ENCODE measurements at regions not wholly inside any gene's neighbourhood (a gene's known extent, or its start where the extent isn't known, plus 50 kb on each side); places are given as distances from the start of the nearest gene placed in this dataset.

GRCh38 chrX:19280636-19281035 is 63.1 kb upstream of the PDHA1 start (continued):
- no peak for TF ChIP-seq CTCF (conservative IDR thresholded peaks at IDR 0.05; ENCODE audit: low read depth in 2 of 2)
- TF ChIP-seq STAT1 (IDR thresholded peaks at IDR 0.05; ENCODE audit: unreplicated experiment), result no peak
- no peak for TF ChIP-seq ZNF114 (CRISPR knock-in tag; IDR thresholded peaks at IDR 0.05)
- no peak for TF ChIP-seq EZH2phosphoT487 (IDR thresholded peaks at IDR 0.05; ENCODE audit: unreplicated experiment)
- no peak for TF ChIP-seq ETS1 (IDR thresholded peaks at IDR 0.05)
- TF ChIP-seq CREB1 (CRISPR knock-in tag; IDR thresholded peaks at IDR 0.05; ENCODE audit: low read depth), result no peak
- TF ChIP-seq POLR2AphosphoS5 (IDR thresholded peaks at IDR 0.05; ENCODE audit: low read depth), result no peak
- TF ChIP-seq ZNF331 (CRISPR knock-in tag; IDR thresholded peaks at IDR 0.05; ENCODE audit: low read depth), result no peak
- TF ChIP-seq JUNB (IDR thresholded peaks at IDR 0.05; ENCODE audit: unreplicated experiment), result no peak
- no peak for TF ChIP-seq NANOG (IDR thresholded peaks at IDR 0.05; ENCODE audit: borderline replicate concordance)
- no peak for TF ChIP-seq REST (IDR thresholded peaks at IDR 0.05; ENCODE audit: unreplicated experiment)
- TF ChIP-seq EZH2 (IDR thresholded peaks at IDR 0.05; ENCODE audit: low read depth, unreplicated experiment), result no peak

GRCh38 chrX:19281256-19281655 is 62.5 kb upstream of the PDHA1 start:
- no peaks in the 10 kb centered on the region for H3K27me3 Mint-ChIP-seq (ENCODE audit: insufficient read depth, low read depth, poor library complexity)
- H3K4me2 ChIP-seq, result no peak overlapping the region
- no peaks in the 10 kb centered on the region for H3K27me3 ChIP-seq (ENCODE audit: insufficient read depth)
- H3K4me3 ChIP-seq, result no peak overlapping the region
- H3K4me3 Mint-ChIP-seq, result no peak overlapping the region
- no peaks in the 10 kb centered on the region for H3K79me2 ChIP-seq (replicated peaks; ENCODE audit: insufficient read depth)
- H3K36me3 ChIP-seq (ENCODE audit: insufficient read depth), result no peaks in the 10 kb centered on the region
- 0 out of 3 replicates have a peak, but pooled peaks cover 2% of the 10 kb centered on the region for H3K36me3 Mint-ChIP-seq (ENCODE audit: low read depth)
- H3F3A ChIP-seq (replicated peaks; ENCODE audit: low read depth), result no peaks in the 10 kb centered on the region
- no peak for DNase-seq (ENCODE audit: low spot score)
- H3K9me3 Mint-ChIP-seq, result peaks cover 7% of the 10 kb centered on the region; the same call in 2 of the 3 replicates
- no peaks in the 10 kb centered on the region for H3K4me1 Mint-ChIP-seq
- H2AFZ ChIP-seq, result no peak overlapping the region
- ATAC-seq, result no peak
- no peaks in the 10 kb centered on the region for H3K4me1 ChIP-seq (ENCODE audit: insufficient read depth)
- H3K27ac ChIP-seq (ENCODE audit: low read depth), result no peak overlapping the region
- H3K9me2 ChIP-seq (ENCODE audit: insufficient read depth), result no peaks in the 10 kb centered on the region
- H4K20me1 ChIP-seq (replicated peaks; ENCODE audit: insufficient read depth), result no peaks in the 10 kb centered on the region
- no peak overlapping the region for H3K27ac Mint-ChIP-seq
- no peak for TF ChIP-seq CTCF (conservative IDR thresholded peaks at IDR 0.05; ENCODE audit: low read depth in 2 of 2)
- TF ChIP-seq CREB1 (CRISPR knock-in tag; IDR thresholded peaks at IDR 0.05; ENCODE audit: low read depth), result no peak
- TF ChIP-seq JUNB (IDR thresholded peaks at IDR 0.05; ENCODE audit: unreplicated experiment), result no peak
- no peak for TF ChIP-seq ETS1 (IDR thresholded peaks at IDR 0.05)
- no peak for TF ChIP-seq STAT1 (IDR thresholded peaks at IDR 0.05; ENCODE audit: unreplicated experiment)
- no peak for TF ChIP-seq ZNF114 (CRISPR knock-in tag; IDR thresholded peaks at IDR 0.05)

Measured in GM23338 (cell line).